IPS DF 6.9 (cell line): ENCODE measurements at regions not wholly inside any gene's neighbourhood (a gene's known extent, or its start where the extent isn't known, plus 50 kb on each side); places are given as distances from the start of the nearest gene placed in this dataset.
"Not testable (repeated sequence)": the region's sequence is repeated elsewhere in the genome, so short reads cannot be mapped to it uniquely, and the experiment has no call there.

Experiments used
- DNase-seq: peaks from one replicate; pipeline ENCODE4 v3.0.0-alpha.2; 2013; ENCODE audit warnings: low read depth, low spot score
- H3K27ac ChIP-seq: one replicate; pipeline ENCODE4 v1.5.1; 2013; ENCODE audit warnings: low read length, control low read depth
- H3K27me3 ChIP-seq: 2 replicates; pipeline ENCODE4 v1.6.1; 2013; ENCODE audit warnings: mild to moderate bottlenecking, low read length; ENCODE audit not compliant: control insufficient read depth, insufficient read depth
- H3K36me3 ChIP-seq: 2 replicates; pipeline ENCODE4 v1.6.1; 2013; ENCODE audit warnings: low read length; ENCODE audit not compliant: control insufficient read depth, insufficient read depth
- H3K4me1 ChIP-seq: 2 replicates; pipeline ENCODE4 v1.6.1; 2013; ENCODE audit warnings: low read length; ENCODE audit not compliant: control insufficient read depth, insufficient read depth
- H3K4me3 ChIP-seq: 2 replicates; pipeline ENCODE4 v1.5.1; 2013; ENCODE audit warnings: mild to moderate bottlenecking, low read length
- H3K9me3 ChIP-seq: 2 replicates; pipeline ENCODE4 v1.6.1; 2013; ENCODE audit warnings: low read length, inconsistent platforms; ENCODE audit not compliant: control insufficient read depth, insufficient read depth
- WGBS: extraction: QIAGEN DNeasy Blood & Tissue Kit; methylation state at CpG from one replicate; pipeline ENCODE4 v1.1.7; 2013; ENCODE audit warnings: mixed read lengths, missing lambda C conversion rate; ENCODE audit not compliant: insufficient read length, insufficient coverage; 5-methylcytosine and 5-hydroxymethylcytosine counted together

DNA sequence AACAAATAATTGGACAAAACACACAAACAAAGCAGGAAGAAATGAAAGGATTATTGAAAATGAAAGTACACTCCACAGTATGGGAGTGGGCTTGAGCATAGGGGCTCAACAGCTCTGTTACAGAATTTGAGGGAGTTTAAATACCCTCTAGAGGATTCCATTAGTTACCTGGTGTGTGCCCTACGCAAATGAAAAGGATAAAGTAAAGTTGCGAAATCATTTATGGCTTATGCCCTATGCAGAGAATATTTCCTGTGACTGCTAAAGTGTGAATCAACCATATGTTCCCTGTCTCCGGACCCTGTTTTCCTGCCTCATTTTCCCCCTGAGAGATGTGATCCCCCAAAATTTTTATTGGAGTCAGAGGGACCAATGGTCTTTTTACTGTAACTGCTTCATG is 634.6 kb upstream of the CNTNAP2 start:
- Histone ChIP-seq H3K27me3 (no peaks in the 10 kb centered on the region), H3K9me3 (no peaks in the 10 kb centered on the region), H3K36me3 (no peaks in the 10 kb centered on the region), H3K4me3 (no peak overlapping the region), H3K4me1 (no peaks in the 10 kb centered on the region), H3K27ac (no peak overlapping the region)
- no peak for DNase-seq
- no CpG with 5 or more reads among the region's 3 CpGs for WGBS

DNA sequence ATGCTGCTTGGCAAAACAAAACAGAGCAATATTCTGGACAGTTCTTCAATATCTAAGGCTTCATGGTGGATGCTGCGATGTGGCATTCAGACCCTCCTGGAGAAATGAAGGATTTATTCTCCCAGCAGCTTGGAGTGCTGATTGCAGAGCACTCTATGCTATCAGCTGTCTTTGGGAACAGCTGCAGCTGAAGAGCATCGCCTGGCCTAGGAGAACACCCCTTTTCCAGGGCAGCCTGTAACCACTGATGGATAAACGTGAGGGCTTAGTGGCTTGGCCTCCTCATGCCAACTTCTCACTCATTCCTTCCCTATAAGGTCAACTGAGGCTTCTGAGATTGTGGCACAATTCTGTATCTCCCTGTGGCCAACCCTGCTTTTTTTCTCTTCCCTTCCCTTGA is 638.1 kb upstream of the CNTNAP2 start:
- no peak overlapping the region for H3K4me3 ChIP-seq
- H3K36me3 ChIP-seq: no peaks in the 10 kb centered on the region
- no peak for DNase-seq
- WGBS: no CpG with 5 or more reads among the region's 3 CpGs
- no peaks in the 10 kb centered on the region for H3K27me3 ChIP-seq
- H3K27ac ChIP-seq: no peak overlapping the region
- no peaks in the 10 kb centered on the region for H3K9me3 ChIP-seq
- H3K4me1 ChIP-seq: no peaks in the 10 kb centered on the region

DNA sequence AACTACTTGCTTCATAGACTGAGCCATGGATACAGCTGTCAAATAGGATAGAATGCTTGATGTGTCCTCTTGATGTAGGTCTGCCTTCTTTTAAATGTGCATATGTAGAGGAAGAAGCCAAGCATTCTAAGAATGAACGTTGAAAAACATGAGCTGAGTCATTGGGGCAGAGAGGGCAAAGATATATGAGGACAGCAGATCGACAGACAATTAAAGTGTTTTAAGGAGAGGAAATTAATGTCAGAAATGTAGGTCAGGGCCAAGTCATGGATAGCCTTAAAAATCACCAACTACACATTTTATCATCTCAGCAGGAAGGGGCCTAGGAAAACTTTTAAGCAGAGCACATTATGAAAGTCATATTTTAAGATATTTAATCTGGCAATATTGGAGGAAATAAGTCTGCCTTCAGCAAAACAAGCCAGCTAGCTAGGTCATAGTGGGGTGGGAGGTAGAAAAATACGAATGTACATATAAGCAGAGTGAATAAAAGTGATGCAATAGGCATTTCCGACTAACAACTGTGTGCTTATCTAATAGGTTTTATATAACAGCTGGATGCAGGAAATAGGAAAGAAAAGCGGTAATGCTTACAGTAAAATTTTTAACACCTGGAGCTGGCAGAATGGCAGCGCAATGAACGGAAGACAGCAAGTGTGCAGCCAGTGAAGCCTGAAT is 638.3 kb upstream of the TPK1 start:
- no peaks in the 10 kb centered on the region for H3K9me3 ChIP-seq
- WGBS: no CpG with 5 or more reads among the region's 7 CpGs
- no peaks in the 10 kb centered on the region for H3K4me1 ChIP-seq
- no peaks in the 10 kb centered on the region for H3K27me3 ChIP-seq
- H3K36me3 ChIP-seq: no peaks in the 10 kb centered on the region
- H3K4me3 ChIP-seq: no peak overlapping the region
- no peak for DNase-seq
- no peak overlapping the region for H3K27ac ChIP-seq

DNA sequence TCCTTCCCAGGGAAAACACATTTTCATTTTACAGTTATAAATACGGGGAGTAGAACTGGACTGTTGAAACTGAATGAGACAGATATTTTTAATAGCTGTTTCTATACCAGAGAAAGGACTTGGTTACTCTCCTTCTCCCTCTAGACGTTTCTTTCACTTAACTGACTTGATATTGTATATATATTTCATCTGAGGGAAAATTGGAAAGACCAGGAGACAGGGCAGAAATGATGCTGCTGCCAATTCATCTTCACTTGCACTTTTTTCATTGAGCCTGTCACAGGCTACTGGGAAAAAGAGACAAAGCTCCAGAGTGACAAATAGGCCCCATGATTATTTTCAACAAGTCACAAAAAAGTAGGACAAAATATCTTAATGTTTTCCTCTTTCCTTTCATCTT is 636.0 kb upstream of the TPK1 start:
- Histone ChIP-seq H3K36me3 (no peaks in the 10 kb centered on the region), H3K27me3 (no peaks in the 10 kb centered on the region), H3K4me3 (no peak overlapping the region), H3K27ac (no peak overlapping the region), H3K4me1 (no peaks in the 10 kb centered on the region), H3K9me3 (no peaks in the 10 kb centered on the region)
- no peak for DNase-seq
- no CpG with 5 or more reads among the region's 2 CpGs for WGBS

DNA sequence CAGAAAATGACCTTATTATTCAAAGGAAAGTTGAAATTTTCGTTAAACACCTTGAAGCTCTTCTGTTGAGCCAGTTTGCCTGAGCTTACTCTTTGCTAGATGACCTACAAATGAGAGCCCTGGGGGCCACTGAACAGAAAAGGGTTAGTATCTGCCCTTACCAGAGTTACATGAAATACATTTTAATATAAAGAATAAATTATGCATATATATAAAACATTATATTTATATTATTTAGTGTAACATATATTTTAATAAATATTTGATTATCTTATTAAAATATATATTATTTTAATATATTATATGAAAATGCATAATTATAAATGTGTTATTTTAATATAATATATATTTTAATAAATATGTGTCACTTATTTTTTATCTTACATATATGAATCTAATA is 628.4 kb upstream of the TPK1 start:
- no peak overlapping the region for H3K4me3 ChIP-seq
- H3K27ac ChIP-seq: no peak overlapping the region
- no CpG with 5 or more reads among the region's 1 CpG for WGBS
- DNase-seq: no peak
- H3K27me3 ChIP-seq: no peaks in the 10 kb centered on the region
- no peaks in the 10 kb centered on the region for H3K4me1 ChIP-seq
- H3K9me3 ChIP-seq: no peaks in the 10 kb centered on the region
- no peaks in the 10 kb centered on the region for H3K36me3 ChIP-seq

DNA sequence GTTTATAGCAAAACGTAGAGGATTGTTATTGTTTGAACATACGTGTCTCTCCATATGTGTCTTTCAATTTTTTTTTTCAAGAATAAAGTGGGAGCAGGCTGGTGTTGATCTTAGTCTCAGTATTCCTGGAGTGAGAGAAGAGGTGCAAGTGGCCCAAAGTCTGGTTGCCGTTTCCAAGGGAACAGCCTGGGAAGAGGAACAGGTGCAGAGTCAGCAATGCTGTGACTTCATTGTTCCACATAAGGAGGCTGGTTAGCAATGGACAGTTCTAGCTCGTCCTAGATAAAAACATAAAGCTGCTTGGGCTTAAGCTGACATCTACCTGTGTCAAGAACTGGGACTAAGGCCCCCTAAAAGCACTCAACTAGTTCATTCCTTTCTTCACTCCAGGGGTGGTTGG is 626.6 kb upstream of the TPK1 start:
- Histone ChIP-seq H3K27ac (no peak overlapping the region), H3K27me3 (no peaks in the 10 kb centered on the region), H3K4me1 (no peaks in the 10 kb centered on the region), H3K36me3 (no peaks in the 10 kb centered on the region), H3K9me3 (no peaks in the 10 kb centered on the region), H3K4me3 (no peak overlapping the region)
- no peak for DNase-seq
- no CpG with 5 or more reads among the region's 4 CpGs for WGBS

DNA sequence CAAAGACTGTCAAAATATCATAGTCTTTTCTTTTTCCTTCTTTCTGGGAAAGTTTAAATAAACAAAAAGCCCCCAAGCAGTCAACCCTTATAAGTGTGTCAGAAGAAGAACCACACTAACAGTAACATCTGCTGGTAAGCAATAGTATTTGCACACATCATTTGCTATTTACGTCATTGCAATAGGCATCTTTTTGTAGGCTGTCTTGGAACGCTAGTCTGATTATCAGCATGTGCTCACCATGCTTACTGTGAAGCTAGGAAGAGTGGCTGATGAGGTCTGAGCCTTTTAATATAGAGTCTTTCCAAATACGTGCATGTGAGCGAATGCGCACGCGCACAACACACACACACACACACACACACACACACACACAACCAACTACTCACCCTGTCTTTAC is 599.0 kb upstream of the TPK1 start:
- H3K9me3 ChIP-seq: no peaks in the 10 kb centered on the region
- DNase-seq: no peak
- H3K36me3 ChIP-seq: no peaks in the 10 kb centered on the region
- H3K27ac ChIP-seq: no peak overlapping the region
- no peaks in the 10 kb centered on the region for H3K4me1 ChIP-seq
- H3K27me3 ChIP-seq: no peaks in the 10 kb centered on the region
- WGBS: no CpG with 5 or more reads among the region's 7 CpGs
- no peak overlapping the region for H3K4me3 ChIP-seq

DNA sequence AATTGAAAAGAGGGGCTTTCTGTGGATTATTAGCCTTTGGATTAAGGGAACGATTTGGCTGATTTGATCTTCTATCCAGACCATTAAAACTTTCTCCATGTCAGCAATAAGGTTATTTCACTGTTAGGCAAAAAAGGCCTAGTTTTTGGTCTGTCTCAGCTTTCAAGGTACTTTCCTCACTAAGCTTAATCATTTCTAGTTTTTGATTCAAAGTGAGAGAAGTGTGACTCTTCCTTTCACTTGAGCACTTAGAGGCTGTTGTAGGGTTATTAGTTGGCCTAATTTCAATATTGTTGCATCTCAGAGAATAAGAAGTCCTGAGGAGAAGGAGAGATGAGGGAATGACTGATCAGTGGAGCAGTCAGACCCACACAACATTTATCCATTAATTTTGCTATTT is 596.0 kb upstream of the TPK1 start:
- WGBS: no CpG with 5 or more reads among the region's 1 CpG
- Histone ChIP-seq H3K27me3 (no peaks in the 10 kb centered on the region), H3K4me3 (no peak overlapping the region), H3K27ac (no peak overlapping the region), H3K4me1 (no peaks in the 10 kb centered on the region), H3K36me3 (no peaks in the 10 kb centered on the region), H3K9me3 (no peaks in the 10 kb centered on the region)
- DNase-seq: no peak

DNA sequence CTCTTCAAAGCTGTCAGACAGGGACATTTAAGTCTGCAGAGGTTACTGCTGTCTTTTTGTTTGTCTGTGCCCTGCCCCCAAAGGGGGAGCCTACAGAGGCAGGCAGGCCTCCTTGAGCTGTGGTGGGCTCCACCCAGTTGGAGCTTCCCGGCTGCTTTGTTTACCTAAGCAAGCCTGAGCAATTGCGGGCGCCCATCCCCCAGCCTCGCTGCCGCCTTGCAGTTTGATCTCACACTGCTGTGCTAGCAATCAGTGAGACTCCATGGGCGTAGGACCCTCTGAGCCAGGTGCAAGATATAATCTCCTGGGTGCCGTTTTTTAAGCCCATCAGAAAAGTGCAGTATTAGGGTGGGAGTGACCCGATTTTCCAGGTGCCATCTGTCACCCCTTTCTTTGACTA is 582.6 kb upstream of the TPK1 start:
- H3K4me1 ChIP-seq, H3K4me3 ChIP-seq, DNase-seq, H3K9me3 ChIP-seq, H3K36me3 ChIP-seq, H3K27me3 ChIP-seq, H3K27ac ChIP-seq: not testable (repeated sequence)
- WGBS: no CpG with 5 or more reads among the region's 8 CpGs

DNA sequence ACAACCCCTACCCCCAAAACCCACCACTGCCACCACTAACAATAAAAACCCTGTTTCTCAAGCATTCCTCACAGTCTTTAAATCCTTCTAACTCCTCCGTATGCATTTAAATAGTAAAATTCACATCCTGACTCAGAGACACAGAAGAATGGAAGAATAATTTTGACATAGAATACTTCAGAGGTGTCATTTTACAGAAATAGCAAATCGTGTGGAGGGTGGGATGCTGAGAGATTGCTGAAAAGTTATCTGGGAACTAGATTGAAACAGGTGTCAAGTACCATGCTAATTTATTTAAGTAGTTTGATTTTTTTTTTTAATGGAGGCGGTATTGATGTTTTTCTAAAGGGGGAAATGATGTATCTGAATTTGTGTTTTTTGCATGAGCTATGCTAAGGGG is 575.2 kb upstream of the TPK1 start:
- H3K9me3 ChIP-seq: no peaks in the 10 kb centered on the region
- WGBS: 100% methylated on average over 1 of the region's 3 CpGs

DNA sequence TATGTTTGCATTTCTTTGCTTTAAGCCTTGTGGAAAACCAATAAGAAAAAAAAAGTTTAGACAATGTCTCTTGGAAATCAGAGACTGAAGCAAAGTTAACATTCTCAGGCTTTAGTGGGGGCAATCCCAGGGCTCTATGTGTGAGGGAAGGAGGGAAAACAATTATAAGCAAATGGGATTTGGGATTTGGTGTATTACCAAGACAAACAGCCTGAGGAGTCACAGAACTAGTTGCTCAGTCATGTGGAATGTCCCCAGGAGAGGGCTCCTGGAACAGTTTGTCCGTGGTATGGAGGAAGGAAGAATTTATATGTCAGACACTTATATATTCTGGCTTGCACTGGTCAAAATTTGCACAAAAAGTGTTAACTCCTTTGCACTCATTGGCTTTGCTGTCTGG is 562.9 kb upstream of the TPK1 start:
- H3K4me1 ChIP-seq: no peaks in the 10 kb centered on the region
- no peaks in the 10 kb centered on the region for H3K27me3 ChIP-seq
- DNase-seq: no peak
- H3K27ac ChIP-seq: no peak overlapping the region
- WGBS: no CpG with 5 or more reads among the region's 1 CpG
- no peak overlapping the region for H3K4me3 ChIP-seq
- no peaks in the 10 kb centered on the region for H3K36me3 ChIP-seq
- no peaks in the 10 kb centered on the region for H3K9me3 ChIP-seq

More for the DNA sequence above, 575.2 kb upstream of the TPK1 start:
- no peak for DNase-seq
- Histone ChIP-seq H3K4me3 (no peak overlapping the region), H3K27me3 (no peaks in the 10 kb centered on the region), H3K4me1 (no peaks in the 10 kb centered on the region), H3K36me3 (no peaks in the 10 kb centered on the region), H3K27ac (no peak overlapping the region)
